ENCODE measurements at regions not wholly inside any gene's neighbourhood (a gene's known extent, or its start where the extent isn't known, plus 50 kb on each side); places are given as distances from the start of the nearest gene placed in this dataset.

- Histone ChIP-seq H3K27me3 (ENCODE audit: insufficient read depth) (no peaks in the 10 kb centered on the region), H3K4me3 (no peak overlapping the region), H3K79me2 (replicated peaks; ENCODE audit: insufficient read depth) (no peaks in the 10 kb centered on the region), H4K20me1 (replicated peaks; ENCODE audit: insufficient read depth) (no peaks in the 10 kb centered on the region), H3K4me2 (no peak overlapping the region), H3K4me1 (ENCODE audit: insufficient read depth) (no peaks in the 10 kb centered on the region; the same call in 1 of the 2 replicates), H3K27ac (ENCODE audit: low read depth) (no peak overlapping the region), H2AFZ (no peak overlapping the region), H3K36me3 (ENCODE audit: insufficient read depth) (no peaks in the 10 kb centered on the region), H3K9me2 (ENCODE audit: insufficient read depth) (no peaks in the 10 kb centered on the region), H3F3A (replicated peaks; ENCODE audit: low read depth) (no peaks in the 10 kb centered on the region)
- Mint-ChIP-seq H3K36me3 (ENCODE audit: low read depth) (peaks cover 6% of the 10 kb centered on the region; the same call in 1 of the 3 replicates), H3K4me3 (no peak overlapping the region), H3K9me3 (peaks cover 8% of the 10 kb centered on the region; the same call in 2 of the 3 replicates), H3K27ac (no peak overlapping the region), H3K4me1 (peaks cover 5% of the 10 kb centered on the region; the same call in 2 of the 3 replicates), H3K27me3 (ENCODE audit: insufficient read depth, low read depth, poor library complexity) (no peaks in the 10 kb centered on the region)
- ATAC-seq = no peak
- TF ChIP-seq POLR2AphosphoS5 (IDR thresholded peaks at IDR 0.05; ENCODE audit: low read depth) (no peak), REST (IDR thresholded peaks at IDR 0.05; ENCODE audit: unreplicated experiment) (no peak), NANOG (IDR thresholded peaks at IDR 0.05; ENCODE audit: borderline replicate concordance) (no peak), EZH2 (IDR thresholded peaks at IDR 0.05; ENCODE audit: low read depth, unreplicated experiment) (no peak), ZNF114 (CRISPR knock-in tag; IDR thresholded peaks at IDR 0.05) (no peak), CREB1 (CRISPR knock-in tag; IDR thresholded peaks at IDR 0.05; ENCODE audit: low read depth) (no peak), EZH2phosphoT487 (IDR thresholded peaks at IDR 0.05; ENCODE audit: unreplicated experiment) (no peak), CTCF (conservative IDR thresholded peaks at IDR 0.05; ENCODE audit: low read depth in 2 of 2) (no peak), STAT1 (IDR thresholded peaks at IDR 0.05; ENCODE audit: unreplicated experiment) (no peak), JUNB (IDR thresholded peaks at IDR 0.05; ENCODE audit: unreplicated experiment) (no peak), ZNF331 (CRISPR knock-in tag; IDR thresholded peaks at IDR 0.05; ENCODE audit: low read depth) (no peak)
- TF ChIP-seq, protein P1, sequence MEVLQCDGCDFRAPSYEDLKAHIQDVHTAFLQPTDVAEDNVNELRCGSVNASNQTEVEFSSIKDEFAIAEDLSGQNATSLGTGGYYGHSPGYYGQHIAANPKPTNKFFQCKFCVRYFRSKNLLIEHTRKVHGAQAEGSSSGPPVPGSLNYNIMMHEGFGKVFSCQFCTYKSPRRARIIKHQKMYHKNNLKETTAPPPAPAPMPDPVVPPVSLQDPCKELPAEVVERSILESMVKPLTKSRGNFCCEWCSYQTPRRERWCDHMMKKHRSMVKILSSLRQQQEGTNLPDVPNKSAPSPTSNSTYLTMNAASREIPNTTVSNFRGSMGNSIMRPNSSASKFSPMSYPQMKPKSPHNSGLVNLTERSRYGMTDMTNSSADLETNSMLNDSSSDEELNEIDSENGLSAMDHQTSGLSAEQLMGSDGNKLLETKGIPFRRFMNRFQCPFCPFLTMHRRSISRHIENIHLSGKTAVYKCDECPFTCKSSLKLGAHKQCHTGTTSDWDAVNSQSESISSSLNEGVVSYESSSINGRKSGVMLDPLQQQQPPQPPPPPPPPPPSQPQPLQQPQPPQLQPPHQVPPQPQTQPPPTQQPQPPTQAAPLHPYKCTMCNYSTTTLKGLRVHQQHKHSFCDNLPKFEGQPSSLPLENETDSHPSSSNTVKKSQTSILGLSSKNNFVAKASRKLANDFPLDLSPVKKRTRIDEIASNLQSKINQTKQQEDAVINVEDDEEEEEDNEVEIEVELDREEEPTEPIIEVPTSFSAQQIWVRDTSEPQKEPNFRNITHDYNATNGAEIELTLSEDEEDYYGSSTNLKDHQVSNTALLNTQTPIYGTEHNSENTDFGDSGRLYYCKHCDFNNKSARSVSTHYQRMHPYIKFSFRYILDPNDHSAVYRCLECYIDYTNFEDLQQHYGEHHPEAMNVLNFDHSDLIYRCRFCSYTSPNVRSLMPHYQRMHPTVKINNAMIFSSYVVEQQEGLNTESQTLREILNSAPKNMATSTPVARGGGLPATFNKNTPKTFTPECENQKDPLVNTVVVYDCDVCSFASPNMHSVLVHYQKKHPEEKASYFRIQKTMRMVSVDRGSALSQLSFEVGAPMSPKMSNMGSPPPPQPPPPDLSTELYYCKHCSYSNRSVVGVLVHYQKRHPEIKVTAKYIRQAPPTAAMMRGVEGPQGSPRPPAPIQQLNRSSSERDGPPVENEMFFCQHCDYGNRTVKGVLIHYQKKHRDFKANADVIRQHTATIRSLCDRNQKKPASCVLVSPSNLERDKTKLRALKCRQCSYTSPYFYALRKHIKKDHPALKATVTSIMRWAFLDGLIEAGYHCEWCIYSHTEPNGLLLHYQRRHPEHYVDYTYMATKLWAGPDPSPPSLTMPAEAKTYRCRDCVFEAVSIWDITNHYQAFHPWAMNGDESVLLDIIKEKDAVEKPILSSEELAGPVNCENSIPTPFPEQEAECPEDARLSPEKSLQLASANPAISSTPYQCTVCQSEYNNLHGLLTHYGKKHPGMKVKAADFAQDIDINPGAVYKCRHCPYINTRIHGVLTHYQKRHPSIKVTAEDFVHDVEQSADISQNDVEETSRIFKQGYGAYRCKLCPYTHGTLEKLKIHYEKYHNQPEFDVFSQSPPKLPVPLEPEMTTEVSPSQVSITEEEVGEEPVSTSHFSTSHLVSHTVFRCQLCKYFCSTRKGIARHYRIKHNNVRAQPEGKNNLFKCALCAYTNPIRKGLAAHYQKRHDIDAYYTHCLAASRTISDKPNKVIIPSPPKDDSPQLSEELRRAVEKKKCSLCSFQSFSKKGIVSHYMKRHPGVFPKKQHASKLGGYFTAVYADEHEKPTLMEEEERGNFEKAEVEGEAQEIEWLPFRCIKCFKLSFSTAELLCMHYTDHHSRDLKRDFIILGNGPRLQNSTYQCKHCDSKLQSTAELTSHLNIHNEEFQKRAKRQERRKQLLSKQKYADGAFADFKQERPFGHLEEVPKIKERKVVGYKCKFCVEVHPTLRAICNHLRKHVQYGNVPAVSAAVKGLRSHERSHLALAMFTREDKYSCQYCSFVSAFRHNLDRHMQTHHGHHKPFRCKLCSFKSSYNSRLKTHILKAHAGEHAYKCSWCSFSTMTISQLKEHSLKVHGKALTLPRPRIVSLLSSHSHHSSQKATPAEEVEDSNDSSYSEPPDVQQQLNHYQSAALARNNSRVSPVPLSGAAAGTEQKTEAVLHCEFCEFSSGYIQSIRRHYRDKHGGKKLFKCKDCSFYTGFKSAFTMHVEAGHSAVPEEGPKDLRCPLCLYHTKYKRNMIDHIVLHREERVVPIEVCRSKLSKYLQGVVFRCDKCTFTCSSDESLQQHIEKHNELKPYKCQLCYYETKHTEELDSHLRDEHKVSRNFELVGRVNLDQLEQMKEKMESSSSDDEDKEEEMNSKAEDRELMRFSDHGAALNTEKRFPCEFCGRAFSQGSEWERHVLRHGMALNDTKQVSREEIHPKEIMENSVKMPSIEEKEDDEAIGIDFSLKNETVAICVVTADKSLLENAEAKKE (CRISPR knock-in tag; IDR thresholded peaks at IDR 0.05) = no peak
- TF ChIP-seq, protein P2, sequence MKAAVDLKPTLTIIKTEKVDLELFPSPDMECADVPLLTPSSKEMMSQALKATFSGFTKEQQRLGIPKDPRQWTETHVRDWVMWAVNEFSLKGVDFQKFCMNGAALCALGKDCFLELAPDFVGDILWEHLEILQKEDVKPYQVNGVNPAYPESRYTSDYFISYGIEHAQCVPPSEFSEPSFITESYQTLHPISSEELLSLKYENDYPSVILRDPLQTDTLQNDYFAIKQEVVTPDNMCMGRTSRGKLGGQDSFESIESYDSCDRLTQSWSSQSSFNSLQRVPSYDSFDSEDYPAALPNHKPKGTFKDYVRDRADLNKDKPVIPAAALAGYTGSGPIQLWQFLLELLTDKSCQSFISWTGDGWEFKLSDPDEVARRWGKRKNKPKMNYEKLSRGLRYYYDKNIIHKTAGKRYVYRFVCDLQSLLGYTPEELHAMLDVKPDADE (IDR thresholded peaks at IDR 0.05) = no peak
- DNase-seq (ENCODE audit: low spot score) = no peak
Measured at GRCh38 chr4:134708616-134709015, 507.0 kb upstream of the PABPC4L start.
